IMR-90 (cell line): ENCODE measurements at regions not wholly inside any gene's neighbourhood (a gene's known extent, or its start where the extent isn't known, plus 50 kb on each side); places are given as distances from the start of the nearest gene placed in this dataset.
A peak's percentile ranks its signal among the peaks of the same experiment; 100 is the strongest.

Experiments used
- ATAC-seq: fragments of 200-7000 bp; cut with Tn5 transposase; 2 replicates; pipeline ENCODE4 v1.9.1; 2020; ENCODE audit warnings: low read depth, mild to moderate bottlenecking, moderate library complexity
- BruUV-seq: library from RNA; stranded (reverse); fragments of 400-500 nt; replicated peaks from 2 replicates; lab custom pipeline; 2021; lab: Mats Ljungman, UMichigan
- CTCF ChIA-PET: fragments of 300-600 bp; formaldehyde crosslinking; extraction: SDS; loops from one replicate; lab custom pipeline; 2021; ENCODE audit warnings: antibody characterized with exemption; lab: Yijun Ruan, JAX
- POLR2A ChIA-PET: fragments of 300-600 bp; sonication (Branson Sonifier 250); formaldehyde crosslinking; loops from one replicate; lab custom pipeline; 2022; ENCODE audit warnings: antibody characterized with exemption; ENCODE audit not compliant: unreplicated experiment; lab: Charles Lee
- DNase-seq: peaks from one replicate; pipeline ENCODE4 v3.0.0; 2013
- H2AFZ ChIP-seq: replicated peaks from 2 replicates; pipeline ENCODE3; 2013; ENCODE audit warnings: low read length, mild to moderate bottlenecking; ENCODE audit not compliant: poor library complexity
- H2AK5ac ChIP-seq: 2 replicates; pipeline ENCODE4 v1.6.1; 2013; ENCODE audit warnings: low read depth, low read length, inconsistent platforms
- H2AK9ac ChIP-seq: replicated peaks from 2 replicates; pipeline ENCODE3; 2013; ENCODE audit warnings: mild to moderate bottlenecking, low read depth, low read length, moderate library complexity; ENCODE audit not compliant: poor library complexity
- H2BK120ac ChIP-seq: 2 replicates; pipeline ENCODE4 v1.6.1; 2013; ENCODE audit warnings: low read depth, low read length, inconsistent platforms
- H2BK15ac ChIP-seq: 3 replicates; pipeline ENCODE4 v1.6.1; 2013; ENCODE audit warnings: low read depth, low read length, inconsistent platforms
- H2BK20ac ChIP-seq: 2 replicates; pipeline ENCODE4 v1.6.1; 2013; ENCODE audit warnings: low read depth, mild to moderate bottlenecking, inconsistent platforms, low read length, moderate library complexity
- H2BK5ac ChIP-seq: 2 replicates; pipeline ENCODE4 v1.6.1; 2013; ENCODE audit warnings: mild to moderate bottlenecking, low read depth, low read length, inconsistent platforms; ENCODE audit not compliant: poor library complexity, severe bottlenecking
- H3K14ac ChIP-seq: replicated peaks from 2 replicates; pipeline ENCODE4 v1.6.1; 2013; ENCODE audit warnings: low read depth, low read length, inconsistent platforms
- H3K18ac ChIP-seq: 2 replicates; pipeline ENCODE4 v1.6.1; 2013; ENCODE audit warnings: low read depth, low read length, control low read depth
- H3K23ac ChIP-seq: 2 replicates; pipeline ENCODE4 v1.6.1; 2013; ENCODE audit warnings: low read depth, low read length, inconsistent platforms
- H3K27ac ChIP-seq: 2 replicates; pipeline ENCODE4 v1.5.1; 2013; ENCODE audit warnings: mild to moderate bottlenecking, control low read depth, low read length; ENCODE audit not compliant: insufficient read depth
- H3K27me3 ChIP-seq: 2 replicates; pipeline ENCODE4 v1.6.1; 2013; ENCODE audit warnings: low read length; ENCODE audit not compliant: control insufficient read depth, insufficient read depth
- H3K36me3 ChIP-seq: 2 replicates; pipeline ENCODE4 v1.6.1; 2013; ENCODE audit warnings: low read length, mixed read lengths; ENCODE audit not compliant: control insufficient read depth, insufficient read depth
- H3K4ac ChIP-seq: 2 replicates; pipeline ENCODE4 v1.6.1; 2013; ENCODE audit warnings: low read depth, low read length, inconsistent platforms
- H3K4me1 ChIP-seq: 2 replicates; pipeline ENCODE4 v1.6.1; 2013; ENCODE audit warnings: low read length, mixed read lengths; ENCODE audit not compliant: control insufficient read depth, insufficient read depth
- H3K4me2 ChIP-seq: 2 replicates; pipeline ENCODE4 v1.6.1; 2013; ENCODE audit warnings: low read depth, mild to moderate bottlenecking, control low read depth, low read length, moderate library complexity
- H3K4me3 ChIP-seq: 2 replicates; pipeline ENCODE4 v1.5.1; 2013; ENCODE audit warnings: low read depth, mild to moderate bottlenecking, control low read depth, low read length, moderate library complexity; ENCODE audit not compliant: insufficient read depth
- H3K56ac ChIP-seq: 2 replicates; pipeline ENCODE4 v1.6.1; 2013; ENCODE audit warnings: low read length, inconsistent platforms; ENCODE audit not compliant: insufficient read depth; ENCODE audit errors: extremely low read depth
- H3K79me1 ChIP-seq, 2 experiments: 2 replicates each; pipeline ENCODE4 v1.6.1; 2013; ENCODE audit warnings: low read length in 2 of 2, inconsistent platforms in 1 of 2, low read depth in 1 of 2
- H3K9ac ChIP-seq: 2 replicates; pipeline ENCODE4 v1.6.1; 2013; ENCODE audit warnings: low read depth, low read length, control low read depth
- H3K9me1 ChIP-seq: 2 replicates; pipeline ENCODE4 v1.6.1; 2013; ENCODE audit warnings: low read length, inconsistent platforms; ENCODE audit not compliant: insufficient read depth
- H3K9me3 ChIP-seq: 2 replicates; pipeline ENCODE4 v1.6.1; 2013; ENCODE audit warnings: low read length; ENCODE audit not compliant: control insufficient read depth, insufficient read depth
- H4K20me1 ChIP-seq: 2 replicates; pipeline ENCODE4 v1.6.1; 2013; ENCODE audit warnings: low read length, inconsistent platforms; ENCODE audit not compliant: insufficient read depth
- H4K5ac ChIP-seq: 2 replicates; pipeline ENCODE4 v1.6.1; 2013; ENCODE audit warnings: mild to moderate bottlenecking, low read depth, low read length, control low read depth
- H4K8ac ChIP-seq, 2 experiments: 2 replicates each; pipeline ENCODE4 v1.6.1; 2013; ENCODE audit warnings: low read depth in 2 of 2, low read length in 2 of 2, control low read depth in 1 of 2, inconsistent platforms in 1 of 2
- H4K91ac ChIP-seq: 2 replicates; pipeline ENCODE4 v1.6.1; 2013; ENCODE audit warnings: low read depth, low read length, inconsistent platforms; ENCODE audit not compliant: insufficient read depth
- BHLHE40 ChIP-seq: fragments of 150-350 bp; IDR thresholded peaks from 2 replicates; pipeline ENCODE4 v1.6.1; 2016; ENCODE audit warnings: mild to moderate bottlenecking, low read depth, low read length
- MAZ ChIP-seq: IDR thresholded peaks from 2 replicates; pipeline ENCODE4 v1.6.1; 2012; ENCODE audit warnings: low read depth, mild to moderate bottlenecking, low read length, improper control_type of control experiment, moderate library complexity, borderline replicate concordance
- SMC3 ChIP-seq: fragments of 150-350 bp; IDR thresholded peaks from 2 replicates; pipeline ENCODE4 v1.6.1; 2016; ENCODE audit warnings: low read depth, mild to moderate bottlenecking, antibody characterized with exemption, low read length, moderate library complexity
- WGBS, 2 experiments: methylation state at CpG; one replicate each; pipeline versions ENCODE4 v1.1.5 to v1.1.7; 2013; ENCODE audit warnings: missing lambda C conversion rate in 2 of 2; ENCODE audit not compliant: insufficient read length in 1 of 2; ENCODE audit errors: extremely low coverage in 2 of 2; 5-methylcytosine and 5-hydroxymethylcytosine counted together
- dilution Hi-C: fragments of 300-500 bp; cut with HindIII; formaldehyde crosslinking; loops from one replicate; pipeline ENCODE4 v1.14.3; 2018; ENCODE audit warnings: low sequenced_read_pairs; ENCODE audit not compliant: unreplicated experiment
- in situ Hi-C: fragments of 300-500 bp; cut with MboI; formaldehyde crosslinking; loops from 3 replicates; pipeline ENCODE4 v1.14.3; 2019; ENCODE audit warnings: low sequenced_read_pairs, inconsistent platforms, mixed read lengths
- intact Hi-C: fragments of 100-400 bp; cut with micrococcal nuclease; formaldehyde crosslinking; loops from 2 replicates; pipeline ENCODE4 v1.10.0; 2022
- TF ChIP-seq, protein P1 (sequence below): fragments of 150-350 bp; IDR thresholded peaks from 2 replicates; pipeline ENCODE4 v1.6.1; 2017; ENCODE audit warnings: mild to moderate bottlenecking, antibody characterized with exemption, low read length, low read depth
- TF ChIP-seq, protein P2 (sequence below): conservative IDR thresholded peaks from 2 replicates; pipeline ENCODE4 v1.5.1; 2012; ENCODE audit warnings: mild to moderate bottlenecking, low read depth, low read length, improper control_type of control experiment

DNA sequence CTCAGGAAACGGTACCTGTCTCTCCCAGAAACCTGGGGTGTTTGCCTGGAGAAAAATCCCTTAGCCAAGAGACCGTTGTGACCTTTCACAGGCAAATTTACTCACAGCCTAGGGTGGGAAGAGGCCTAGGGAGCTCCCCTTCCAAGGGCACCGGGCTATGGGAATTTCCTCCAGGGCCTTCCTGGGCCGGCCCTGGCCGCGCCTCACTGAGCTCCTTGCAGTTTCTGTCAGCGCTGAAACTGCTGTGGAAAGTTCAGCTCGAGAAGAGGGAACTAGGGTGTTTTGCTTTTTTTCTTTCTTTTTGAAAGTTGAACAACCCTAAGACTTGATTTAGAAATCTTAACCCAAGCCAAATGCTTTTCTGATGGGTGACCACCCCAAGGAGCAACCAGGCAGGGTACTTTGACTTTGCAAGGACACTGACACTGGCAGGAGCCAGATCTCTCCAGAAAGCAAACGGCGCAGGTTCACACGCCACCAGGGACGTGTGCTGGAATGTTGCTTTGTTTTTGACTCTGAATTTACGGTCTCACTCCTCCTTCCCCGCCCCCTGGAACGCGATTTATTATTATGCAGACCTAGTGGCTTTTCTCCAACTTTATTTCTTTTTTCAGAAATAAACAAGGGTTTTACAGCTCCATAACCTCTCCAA, 229.6 kb upstream of the JUN start:
- H3K4me3 ChIP-seq, result peak overlapping the region; percentile 6; the same call in 1 of the 2 replicates
- POLR2A ChIA-PET, result interaction anchor here (0.6 kb wide), 1 partner anchor 651 kb away, joined by 3 read pairs; no protein-coding TSS in a partner anchor
- dilution Hi-C loops (no loop called here), intact Hi-C loops (loop anchor here (10.0 kb wide), 1 partner anchor 131 kb away; no protein-coding TSS in a partner anchor), in situ Hi-C loops (no loop called here)
- peak overlapping the region; percentile 63 for H3K27ac ChIP-seq
- H4K20me1 ChIP-seq, result no peaks in the 10 kb centered on the region
- H2BK5ac ChIP-seq, result peak overlapping the region; percentile 74
- H4K8ac ChIP-seq, result peak overlapping the region; percentile 83 to 93
- peaks cover 20% of the 10 kb centered on the region for H3K4me1 ChIP-seq
- H2AFZ ChIP-seq, result peak overlapping the region; percentile 84
- H4K91ac ChIP-seq, result peak overlapping the region; percentile 96
- 0 out of 4 replicates have a peak, but pooled peaks cover 0 to 4% of the 10 kb centered on the region in 2 experiments for H3K79me1 ChIP-seq
- peak overlapping the region; percentile 88 for H4K5ac ChIP-seq
- CTCF ChIA-PET, result interaction anchor here (1.0 kb wide), 1 partner anchor 8 kb away, joined by 3 read pairs; no protein-coding TSS in a partner anchor
- no CpG with 5 or more reads among the region's 16 CpGs for WGBS, 2 experiments
- peak overlapping the region; percentile 50 for H3K9ac ChIP-seq
- H3K56ac ChIP-seq, result peak overlapping the region; percentile 72
- H2AK9ac ChIP-seq, result peak overlapping the region; percentile 57
- H2BK120ac ChIP-seq, result peak overlapping the region; percentile 97
- peak overlapping the region; percentile 97 for H2BK20ac ChIP-seq
- TF ChIP-seq SMC3 (no peak), BHLHE40 (no peak), MAZ (peak; percentile 56; the same call in 1 of the 2 replicates)
- TF ChIP-seq, protein P1, sequence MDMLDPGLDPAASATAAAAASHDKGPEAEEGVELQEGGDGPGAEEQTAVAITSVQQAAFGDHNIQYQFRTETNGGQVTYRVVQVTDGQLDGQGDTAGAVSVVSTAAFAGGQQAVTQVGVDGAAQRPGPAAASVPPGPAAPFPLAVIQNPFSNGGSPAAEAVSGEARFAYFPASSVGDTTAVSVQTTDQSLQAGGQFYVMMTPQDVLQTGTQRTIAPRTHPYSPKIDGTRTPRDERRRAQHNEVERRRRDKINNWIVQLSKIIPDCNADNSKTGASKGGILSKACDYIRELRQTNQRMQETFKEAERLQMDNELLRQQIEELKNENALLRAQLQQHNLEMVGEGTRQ, result no peak
- TF ChIP-seq, protein P2, sequence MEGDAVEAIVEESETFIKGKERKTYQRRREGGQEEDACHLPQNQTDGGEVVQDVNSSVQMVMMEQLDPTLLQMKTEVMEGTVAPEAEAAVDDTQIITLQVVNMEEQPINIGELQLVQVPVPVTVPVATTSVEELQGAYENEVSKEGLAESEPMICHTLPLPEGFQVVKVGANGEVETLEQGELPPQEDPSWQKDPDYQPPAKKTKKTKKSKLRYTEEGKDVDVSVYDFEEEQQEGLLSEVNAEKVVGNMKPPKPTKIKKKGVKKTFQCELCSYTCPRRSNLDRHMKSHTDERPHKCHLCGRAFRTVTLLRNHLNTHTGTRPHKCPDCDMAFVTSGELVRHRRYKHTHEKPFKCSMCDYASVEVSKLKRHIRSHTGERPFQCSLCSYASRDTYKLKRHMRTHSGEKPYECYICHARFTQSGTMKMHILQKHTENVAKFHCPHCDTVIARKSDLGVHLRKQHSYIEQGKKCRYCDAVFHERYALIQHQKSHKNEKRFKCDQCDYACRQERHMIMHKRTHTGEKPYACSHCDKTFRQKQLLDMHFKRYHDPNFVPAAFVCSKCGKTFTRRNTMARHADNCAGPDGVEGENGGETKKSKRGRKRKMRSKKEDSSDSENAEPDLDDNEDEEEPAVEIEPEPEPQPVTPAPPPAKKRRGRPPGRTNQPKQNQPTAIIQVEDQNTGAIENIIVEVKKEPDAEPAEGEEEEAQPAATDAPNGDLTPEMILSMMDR, result no peak
- H2BK15ac ChIP-seq, result peak overlapping the region; percentile 99
- ATAC-seq (peak; percentile 49), DNase-seq (peak; percentile 36)
- H2AK5ac ChIP-seq, result no peak overlapping the region
- peak overlapping the region; percentile 89 for H3K4me2 ChIP-seq
- no TSS peak for BruUV-seq
- H3K9me1 ChIP-seq, result peaks cover 24% of the 10 kb centered on the region
- H3K4ac ChIP-seq, result peak overlapping the region; percentile 96
- no peaks in the 10 kb centered on the region for H3K27me3 ChIP-seq
- peak overlapping the region; percentile 81 for H3K18ac ChIP-seq
- peak overlapping the region; percentile 74 for H3K14ac ChIP-seq
- no peaks in the 10 kb centered on the region; the same call in 1 of the 2 replicates for H3K9me3 ChIP-seq
- H3K36me3 ChIP-seq, result no peaks in the 10 kb centered on the region
- peak overlapping the region; percentile 54; the same call in 1 of the 2 replicates for H3K23ac ChIP-seq
